Caco-2 (cell line): ENCODE measurements at regions not wholly inside any gene's neighbourhood (a gene's known extent, or its start where the extent isn't known, plus 50 kb on each side); places are given as distances from the start of the nearest gene placed in this dataset.

Experiments
- BruUV-seq: library from RNA; stranded (reverse); fragments of 400-500 nt; replicated peaks from 2 replicates; lab custom pipeline; 2021; lab: Mats Ljungman, UMichigan
- CTCF ChIA-PET: fragments of 300-600 bp; sonication (Branson Sonifier 250); formaldehyde crosslinking; loops from one replicate; lab custom pipeline; 2022; ENCODE audit warnings: antibody characterized with exemption; lab: Charles Lee
- POLR2A ChIA-PET: fragments of 300-600 bp; sonication (Branson Sonifier 250); formaldehyde crosslinking; loops from one replicate; lab custom pipeline; 2022; ENCODE audit warnings: antibody characterized with exemption; lab: Charles Lee
- DNase-seq, 2 experiments: peaks; one replicate each; pipeline versions ENCODE4 v3.0.0 to v3.0.0-alpha.2; 2020 to 2022
- H3K27me3 ChIP-seq: replicated peaks from 2 replicates; pipeline ENCODE4 v1.6.0; 2011; ENCODE audit warnings: low read length; ENCODE audit not compliant: control insufficient read depth, insufficient read depth
- H3K36me3 ChIP-seq: 2 replicates; pipeline ENCODE4 v1.5.1; 2011; ENCODE audit warnings: low read length; ENCODE audit not compliant: control insufficient read depth, insufficient read depth
- H3K4me1 ChIP-seq: fragments of 250-450 bp; sonication (Bioruptor Pico); 2 replicates; pipeline ENCODE4 v1.5.1; 2020; ENCODE audit warnings: mild to moderate bottlenecking
- H3K4me3 ChIP-seq: 2 replicates; pipeline ENCODE4 v1.5.1; 2011; ENCODE audit warnings: low read depth, mild to moderate bottlenecking, control low read depth, low read length
- H3K9me3 ChIP-seq: fragments of 250-450 bp; sonication (Bioruptor Pico); 2 replicates; pipeline ENCODE4 v1.5.1; 2020; ENCODE audit warnings: mild to moderate bottlenecking, moderate library complexity
- H3K27ac Mint-ChIP-seq: one replicate; pipeline ENCODE4 v1.8.0; 2022; ENCODE audit warnings: mixed read lengths; ENCODE audit not compliant: unreplicated experiment
- H3K27me3 Mint-ChIP-seq: one replicate; pipeline ENCODE4 v1.8.0; 2022; ENCODE audit warnings: mixed read lengths; ENCODE audit not compliant: insufficient read depth, unreplicated experiment
- H3K36me3 Mint-ChIP-seq: one replicate; pipeline ENCODE4 v1.8.0; 2022; ENCODE audit warnings: mild to moderate bottlenecking, mixed read lengths; ENCODE audit not compliant: insufficient read depth, unreplicated experiment
- H3K4me1 Mint-ChIP-seq: one replicate; pipeline ENCODE4 v1.8.0; 2022; ENCODE audit warnings: low read depth, mixed read lengths; ENCODE audit not compliant: unreplicated experiment
- H3K4me3 Mint-ChIP-seq: one replicate; pipeline ENCODE4 v1.8.0; 2022; ENCODE audit warnings: mild to moderate bottlenecking, moderate library complexity, mixed read lengths; ENCODE audit not compliant: unreplicated experiment
- H3K9me3 Mint-ChIP-seq: one replicate; pipeline ENCODE4 v1.8.0; 2022; ENCODE audit warnings: mixed read lengths; ENCODE audit not compliant: unreplicated experiment
- intact Hi-C: fragments of 100-400 bp; cut with micrococcal nuclease; formaldehyde crosslinking; loops from one replicate; pipeline ENCODE4 v1.10.0; 2022; ENCODE audit not compliant: unreplicated experiment
- TF ChIP-seq, protein P1 (sequence below), 2 experiments: fragments of 200-600 bp in 1 of 2; IDR thresholded peaks; 1 replicate in 1 of 2; 2 replicates in 1 of 2; pipeline versions ENCODE4 v1.5.1 to v1.8.0; 2011 to 2022; ENCODE audit warnings: antibody characterized with exemption in 1 of 2, control low read depth in 1 of 2, inconsistent platforms in 1 of 2, low read depth in 1 of 2, low read length in 1 of 2, mild to moderate bottlenecking in 1 of 2, moderate library complexity in 1 of 2; ENCODE audit not compliant: insufficient read depth in 1 of 2, severe bottlenecking in 1 of 2, unreplicated experiment in 1 of 2

DNA sequence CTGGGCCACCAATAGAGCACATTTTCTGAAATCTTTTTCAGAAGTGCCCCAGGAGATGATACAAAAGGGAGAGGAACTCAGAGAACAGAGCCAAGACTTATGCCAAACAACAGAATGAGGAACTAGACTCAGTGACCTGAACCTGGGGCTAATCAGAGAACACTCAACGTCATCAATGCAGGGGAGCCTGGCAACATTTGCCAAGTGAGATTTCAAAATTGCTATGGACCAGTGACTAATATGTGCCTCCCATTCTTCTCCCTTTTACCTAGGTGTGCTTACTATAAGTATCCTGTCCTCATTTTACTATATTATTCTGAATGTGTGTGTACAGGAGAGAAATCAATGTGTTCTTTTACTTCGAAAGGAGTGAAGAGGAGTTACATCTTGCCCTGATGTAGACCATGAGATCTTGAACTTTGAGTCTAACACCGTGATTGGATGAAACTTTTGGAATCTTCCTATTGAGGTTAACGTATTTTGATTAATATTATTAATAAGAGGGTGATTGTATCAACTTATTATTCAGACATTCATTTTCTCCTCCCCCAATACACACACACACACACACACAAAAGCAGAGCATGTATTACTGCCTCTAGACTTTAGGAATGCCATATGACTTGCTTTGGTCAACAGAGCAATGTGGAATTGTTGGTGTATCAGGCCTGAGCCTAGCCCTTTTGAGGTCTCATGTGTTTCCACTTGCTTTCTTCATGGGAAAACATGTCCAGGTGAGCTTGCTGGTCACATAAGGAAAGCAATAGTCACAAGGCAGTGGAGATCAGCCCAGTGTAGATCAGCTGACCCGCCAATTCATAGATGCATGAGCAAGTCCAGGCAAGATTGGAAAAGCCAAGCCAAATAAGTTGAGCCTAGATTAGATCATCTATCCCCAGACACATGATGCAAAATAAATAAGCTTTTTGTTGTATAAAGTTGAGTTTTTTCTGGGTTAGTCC lies 80.3 kb upstream of the ETS2 start:
- POLR2A ChIA-PET: no interaction called here
- Histone ChIP-seq H3K4me3 (no peak overlapping the region), H3K36me3 (no peaks in the 10 kb centered on the region), H3K4me1 (no peaks in the 10 kb centered on the region), H3K9me3 (peaks cover 4% of the 10 kb centered on the region; the same call in 1 of the 2 replicates), H3K27me3 (no peaks in the 10 kb centered on the region)
- Mint-ChIP-seq H3K36me3 (no peaks in the 10 kb centered on the region), H3K27ac (no peak overlapping the region), H3K9me3 (peaks cover 30% of the 10 kb centered on the region), H3K4me3 (no peak overlapping the region), H3K4me1 (no peaks in the 10 kb centered on the region), H3K27me3 (no peaks in the 10 kb centered on the region)
- no TSS peak for BruUV-seq
- no peak for DNase-seq
- TF ChIP-seq, protein P1, sequence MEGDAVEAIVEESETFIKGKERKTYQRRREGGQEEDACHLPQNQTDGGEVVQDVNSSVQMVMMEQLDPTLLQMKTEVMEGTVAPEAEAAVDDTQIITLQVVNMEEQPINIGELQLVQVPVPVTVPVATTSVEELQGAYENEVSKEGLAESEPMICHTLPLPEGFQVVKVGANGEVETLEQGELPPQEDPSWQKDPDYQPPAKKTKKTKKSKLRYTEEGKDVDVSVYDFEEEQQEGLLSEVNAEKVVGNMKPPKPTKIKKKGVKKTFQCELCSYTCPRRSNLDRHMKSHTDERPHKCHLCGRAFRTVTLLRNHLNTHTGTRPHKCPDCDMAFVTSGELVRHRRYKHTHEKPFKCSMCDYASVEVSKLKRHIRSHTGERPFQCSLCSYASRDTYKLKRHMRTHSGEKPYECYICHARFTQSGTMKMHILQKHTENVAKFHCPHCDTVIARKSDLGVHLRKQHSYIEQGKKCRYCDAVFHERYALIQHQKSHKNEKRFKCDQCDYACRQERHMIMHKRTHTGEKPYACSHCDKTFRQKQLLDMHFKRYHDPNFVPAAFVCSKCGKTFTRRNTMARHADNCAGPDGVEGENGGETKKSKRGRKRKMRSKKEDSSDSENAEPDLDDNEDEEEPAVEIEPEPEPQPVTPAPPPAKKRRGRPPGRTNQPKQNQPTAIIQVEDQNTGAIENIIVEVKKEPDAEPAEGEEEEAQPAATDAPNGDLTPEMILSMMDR (IDR thresholded peaks at IDR 0.05; ENCODE audit: insufficient read depth in 1 of 2, low read depth in 1 of 2, low read length in 1 of 2, severe bottlenecking in 1 of 2, unreplicated experiment in 1 of 2): no peak
- intact Hi-C loops: no loop called here
- CTCF ChIA-PET: no interaction called here

DNA sequence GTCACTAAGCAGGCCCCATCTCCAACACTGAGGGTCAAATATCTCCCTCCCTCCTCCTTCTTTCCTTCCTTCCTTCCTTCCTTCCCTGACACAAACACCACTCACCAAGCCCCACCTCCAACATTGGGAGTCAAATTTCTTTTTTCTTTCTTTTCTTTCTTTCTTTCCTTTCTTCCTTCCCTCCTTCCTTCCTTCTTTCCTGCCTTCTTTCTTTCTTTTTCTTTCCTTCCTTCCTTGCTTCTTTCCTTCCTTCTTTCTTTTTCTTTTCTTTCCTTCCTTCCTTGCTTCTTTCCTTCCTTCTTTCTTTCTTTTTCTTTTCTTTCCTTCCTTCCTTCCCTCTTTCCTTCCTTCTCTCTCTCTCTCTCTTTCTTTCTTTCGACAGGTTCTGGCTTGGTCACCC lies 79.2 kb upstream of the ETS2 start:
- no peaks in the 10 kb centered on the region for H3K4me1 Mint-ChIP-seq
- H3K27ac Mint-ChIP-seq: no peak overlapping the region
- H3K9me3 Mint-ChIP-seq: peaks cover 30% of the 10 kb centered on the region
- ChIA-PET CTCF (no interaction called here), POLR2A (no interaction called here)
- Histone ChIP-seq H3K27me3 (no peaks in the 10 kb centered on the region), H3K4me1 (no peaks in the 10 kb centered on the region), H3K36me3 (no peaks in the 10 kb centered on the region), H3K4me3 (no peak overlapping the region), H3K9me3 (peaks cover 4% of the 10 kb centered on the region; the same call in 1 of the 2 replicates)
- no peaks in the 10 kb centered on the region for H3K27me3 Mint-ChIP-seq
- no peaks in the 10 kb centered on the region for H3K36me3 Mint-ChIP-seq
- intact Hi-C loops: no loop called here
- H3K4me3 Mint-ChIP-seq: no peak overlapping the region
- TF ChIP-seq, protein P1 (IDR thresholded peaks at IDR 0.05; ENCODE audit: insufficient read depth in 1 of 2, low read depth in 1 of 2, low read length in 1 of 2, severe bottlenecking in 1 of 2, unreplicated experiment in 1 of 2): no peak
- DNase-seq: no peak
- no TSS peak for BruUV-seq

DNA sequence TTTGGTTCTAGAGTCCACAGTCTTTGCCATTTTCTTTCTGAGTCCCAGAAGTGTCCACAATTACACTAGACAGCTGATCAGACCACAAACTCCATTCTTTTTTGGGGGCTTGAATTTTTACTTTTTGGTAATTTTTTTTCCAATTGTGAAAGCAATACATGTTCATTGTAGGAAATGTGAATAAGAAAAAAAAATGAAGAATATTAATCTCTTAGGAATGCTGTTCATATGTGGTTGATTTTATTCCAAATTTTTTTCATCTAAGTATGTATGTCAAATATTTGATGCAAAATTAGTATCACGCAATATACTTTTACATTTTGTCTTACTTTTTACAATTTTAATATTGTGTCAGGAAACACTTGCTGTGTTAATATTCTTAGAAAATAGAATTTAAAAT lies 76.4 kb upstream of the ETS2 start:
- peaks cover 6% of the 10 kb centered on the region for H3K36me3 Mint-ChIP-seq
- BruUV-seq: no TSS peak
- H3K4me3 Mint-ChIP-seq: no peak overlapping the region
- TF ChIP-seq, protein P1 (IDR thresholded peaks at IDR 0.05; ENCODE audit: insufficient read depth in 1 of 2, low read depth in 1 of 2, low read length in 1 of 2, severe bottlenecking in 1 of 2, unreplicated experiment in 1 of 2): no peak
- no peaks in the 10 kb centered on the region for H3K27me3 Mint-ChIP-seq
- Histone ChIP-seq H3K27me3 (no peaks in the 10 kb centered on the region), H3K36me3 (no peaks in the 10 kb centered on the region), H3K4me3 (no peak overlapping the region), H3K9me3 (peaks cover 4% of the 10 kb centered on the region; the same call in 1 of the 2 replicates), H3K4me1 (no peaks in the 10 kb centered on the region)
- H3K9me3 Mint-ChIP-seq: peaks cover 26% of the 10 kb centered on the region
- peaks cover 6% of the 10 kb centered on the region for H3K4me1 Mint-ChIP-seq
- H3K27ac Mint-ChIP-seq: no peak overlapping the region
- CTCF ChIA-PET: no interaction called here
- POLR2A ChIA-PET: no interaction called here
- no peak for DNase-seq
- intact Hi-C loops: no loop called here
